ENCODE measurements at regions not wholly inside any gene's neighbourhood (a gene's known extent, or its start where the extent isn't known, plus 50 kb on each side); places are given as distances from the start of the nearest gene placed in this dataset.

DNA sequence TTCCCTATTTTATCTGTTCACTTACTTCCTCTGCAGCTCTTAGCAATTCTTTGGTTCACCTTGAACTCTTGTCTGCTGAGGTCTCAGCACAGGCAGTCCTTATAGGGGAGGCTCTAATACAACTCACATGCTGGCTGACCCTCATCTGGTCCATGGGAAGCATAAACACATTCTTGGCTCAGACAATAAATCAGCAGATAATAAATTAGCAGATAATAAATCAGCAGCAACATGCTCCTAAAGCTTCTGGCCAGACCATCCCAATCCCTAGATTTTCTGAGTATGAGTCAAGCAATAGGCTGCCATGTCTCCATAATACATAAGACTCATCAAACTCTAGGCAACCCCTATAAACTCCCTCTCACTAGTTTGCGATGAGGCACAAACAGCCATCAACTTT lies 208.6 kb upstream of the STEAP4 start:
- no peaks in the 10 kb centered on the region for H3K9me3 ChIP-seq (ENCODE audit: control insufficient read depth, insufficient read depth, low read depth, low read length)
- H3K36me3 ChIP-seq (ENCODE audit: control insufficient read depth, insufficient read depth, low read length) = no peaks in the 10 kb centered on the region
- H3K4me3 ChIP-seq (ENCODE audit: low read depth, low read length) = no peak overlapping the region
- H3K27me3 ChIP-seq (ENCODE audit: control insufficient read depth, insufficient read depth, low read length) = no peaks in the 10 kb centered on the region
- no peak overlapping the region for H3K9ac ChIP-seq (ENCODE audit: low read length)
- H3K27ac ChIP-seq (ENCODE audit: low read depth, low read length) = no peak overlapping the region
- H3K4me1 ChIP-seq (ENCODE audit: control insufficient read depth, insufficient read depth, low read length) = no peaks in the 10 kb centered on the region

DNA sequence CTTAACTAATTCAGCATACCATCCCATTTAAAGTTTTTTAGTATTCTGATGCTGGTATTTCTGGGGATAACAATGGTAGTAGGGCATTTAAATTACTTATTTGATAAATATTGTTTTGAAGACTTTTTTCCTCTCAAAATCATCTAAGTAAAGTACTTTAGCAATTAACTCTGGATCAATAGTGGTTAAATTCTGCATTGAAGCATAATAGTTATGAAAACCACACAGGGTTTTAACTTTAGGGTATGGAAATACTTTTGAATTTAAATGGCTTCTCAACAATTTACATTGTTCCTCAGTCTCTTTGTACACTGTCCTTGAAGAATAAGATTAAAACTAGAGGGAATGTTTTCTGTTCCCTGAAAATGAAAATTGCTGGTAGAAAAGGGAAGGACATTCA lies 202.6 kb upstream of the STEAP4 start:
- Histone ChIP-seq H3K9me3 (ENCODE audit: control insufficient read depth, insufficient read depth, low read depth, low read length) (no peaks in the 10 kb centered on the region), H3K4me3 (ENCODE audit: low read depth, low read length) (no peak overlapping the region), H3K27me3 (ENCODE audit: control insufficient read depth, insufficient read depth, low read length) (no peaks in the 10 kb centered on the region), H3K36me3 (ENCODE audit: control insufficient read depth, insufficient read depth, low read length) (no peaks in the 10 kb centered on the region), H3K9ac (ENCODE audit: low read length) (no peak overlapping the region), H3K4me1 (ENCODE audit: control insufficient read depth, insufficient read depth, low read length) (no peaks in the 10 kb centered on the region), H3K27ac (ENCODE audit: low read depth, low read length) (no peak overlapping the region)

DNA sequence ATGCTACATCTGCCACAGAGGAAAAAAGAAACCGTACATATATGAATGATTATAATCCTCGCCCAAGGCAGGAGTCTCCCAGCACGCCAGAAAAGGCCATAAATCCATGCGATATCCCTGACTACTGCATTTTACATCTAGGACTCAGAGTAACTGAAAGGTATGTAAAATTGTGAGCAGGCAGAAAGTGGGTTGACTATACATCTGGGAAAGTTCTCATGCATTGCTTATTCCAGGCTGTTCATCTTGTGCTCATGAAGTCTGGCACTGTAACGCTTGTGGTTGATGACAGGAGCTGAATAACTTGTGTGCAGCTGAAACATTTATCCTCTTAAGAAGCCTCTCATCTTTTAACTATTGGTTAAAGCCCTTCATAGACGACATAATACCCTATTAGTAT lies 193.4 kb upstream of the STEAP4 start:
- Histone ChIP-seq H3K27me3 (ENCODE audit: control insufficient read depth, insufficient read depth, low read length) (no peaks in the 10 kb centered on the region), H3K9me3 (ENCODE audit: control insufficient read depth, insufficient read depth, low read depth, low read length) (no peaks in the 10 kb centered on the region), H3K27ac (ENCODE audit: low read depth, low read length) (no peak overlapping the region), H3K4me1 (ENCODE audit: control insufficient read depth, insufficient read depth, low read length) (peaks cover 4% of the 10 kb centered on the region; the same call in 1 of the 2 replicates), H3K9ac (ENCODE audit: low read length) (no peak overlapping the region), H3K4me3 (ENCODE audit: low read depth, low read length) (no peak overlapping the region), H3K36me3 (ENCODE audit: control insufficient read depth, insufficient read depth, low read length) (no peaks in the 10 kb centered on the region)

DNA sequence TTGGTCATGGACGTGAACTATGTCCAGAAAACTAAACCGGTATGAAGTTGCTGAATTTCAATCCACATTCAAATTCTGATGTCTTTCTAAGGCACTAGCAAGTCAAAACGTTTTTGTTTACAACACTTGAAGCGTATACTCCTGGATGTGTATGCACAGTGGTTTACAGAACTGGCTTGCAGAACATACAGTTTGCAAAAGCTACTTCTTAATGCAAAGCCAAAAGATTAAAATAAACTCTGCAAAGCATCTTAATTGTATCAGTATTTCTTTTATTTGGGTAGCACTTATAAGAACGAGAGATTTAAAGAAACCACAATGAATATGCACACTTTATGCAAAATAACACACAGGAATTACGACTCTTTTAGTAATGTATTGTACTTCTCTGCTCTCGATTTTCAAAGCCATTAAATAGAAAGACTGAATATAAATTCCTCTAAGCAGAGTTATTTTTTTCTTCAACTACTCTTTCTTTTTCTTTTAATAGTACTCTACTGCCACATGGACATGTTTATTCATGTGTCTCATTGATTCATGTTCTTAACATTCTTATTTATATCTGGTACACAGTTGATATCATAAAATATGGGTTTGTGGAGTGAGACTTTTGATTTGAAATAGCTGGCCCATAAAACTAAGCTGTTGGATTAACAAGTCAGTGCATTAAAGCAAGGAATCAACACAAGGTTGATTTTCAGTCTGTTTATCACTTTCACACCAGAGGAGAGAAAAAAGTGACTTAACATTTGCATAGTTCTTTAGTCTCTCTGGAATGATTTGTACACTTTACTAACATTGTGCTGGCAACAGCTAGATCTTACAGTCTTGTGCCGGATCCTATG lies 189.4 kb upstream of the STEAP4 start:
- Histone ChIP-seq H3K27me3 (ENCODE audit: control insufficient read depth, insufficient read depth, low read length) (no peaks in the 10 kb centered on the region), H3K9ac (ENCODE audit: low read length) (no peak overlapping the region), H3K9me3 (ENCODE audit: control insufficient read depth, insufficient read depth, low read depth, low read length) (no peaks in the 10 kb centered on the region), H3K27ac (ENCODE audit: low read depth, low read length) (no peak overlapping the region), H3K4me1 (ENCODE audit: control insufficient read depth, insufficient read depth, low read length) (peaks cover 4% of the 10 kb centered on the region; the same call in 1 of the 2 replicates), H3K4me3 (ENCODE audit: low read depth, low read length) (no peak overlapping the region), H3K36me3 (ENCODE audit: control insufficient read depth, insufficient read depth, low read length) (no peaks in the 10 kb centered on the region)

DNA sequence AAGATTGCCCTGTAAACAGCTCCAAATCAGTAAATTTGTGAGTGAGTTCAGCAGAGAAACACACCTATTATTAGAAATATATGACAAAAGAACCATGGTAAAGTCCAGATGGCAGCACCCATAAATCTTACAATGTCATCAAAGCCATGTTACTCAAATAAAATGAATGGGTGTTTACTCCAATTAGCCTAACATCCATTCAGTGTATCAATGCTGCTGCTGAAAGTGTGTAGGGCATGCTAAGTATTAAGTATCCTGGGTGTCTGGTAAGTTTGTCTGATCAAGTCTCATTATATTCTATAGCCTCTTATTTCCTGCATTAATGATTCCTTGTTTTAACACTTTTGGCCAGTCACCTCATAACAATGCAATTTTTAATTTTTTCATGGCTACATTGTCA lies 185.5 kb upstream of the STEAP4 start:
- no peaks in the 10 kb centered on the region for H3K36me3 ChIP-seq (ENCODE audit: control insufficient read depth, insufficient read depth, low read length)

DNA sequence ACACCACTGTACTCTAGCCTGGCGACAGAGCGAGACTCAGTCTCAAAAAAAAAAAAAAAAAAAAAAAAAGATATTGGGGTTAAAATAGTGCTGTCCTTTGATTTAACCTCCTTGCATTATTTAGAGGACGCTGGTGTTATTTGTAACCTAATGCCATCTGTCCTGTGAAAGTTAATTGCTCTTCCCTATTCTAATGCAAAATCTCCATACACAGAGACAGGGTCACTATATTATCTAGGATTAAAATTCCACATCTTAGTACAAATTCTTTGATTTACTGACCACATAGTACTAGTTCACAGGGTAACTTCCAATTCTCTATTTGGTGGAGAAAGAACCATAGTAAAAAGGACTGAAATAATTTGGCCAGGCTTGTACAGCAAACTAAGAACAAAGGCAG lies 184.2 kb upstream of the STEAP4 start:
- Histone ChIP-seq H3K36me3 (ENCODE audit: control insufficient read depth, insufficient read depth, low read length) (no peaks in the 10 kb centered on the region), H3K4me3 (ENCODE audit: low read depth, low read length) (no peak overlapping the region), H3K27me3 (ENCODE audit: control insufficient read depth, insufficient read depth, low read length) (no peaks in the 10 kb centered on the region), H3K27ac (ENCODE audit: low read depth, low read length) (no peak overlapping the region), H3K4me1 (ENCODE audit: control insufficient read depth, insufficient read depth, low read length) (peaks cover 6% of the 10 kb centered on the region; the same call in 1 of the 2 replicates), H3K9ac (ENCODE audit: low read length) (no peak overlapping the region), H3K9me3 (ENCODE audit: control insufficient read depth, insufficient read depth, low read depth, low read length) (no peaks in the 10 kb centered on the region)

More for the DNA sequence above, 185.5 kb upstream of the STEAP4 start:
- H3K9me3 ChIP-seq (ENCODE audit: control insufficient read depth, insufficient read depth, low read depth, low read length) = no peaks in the 10 kb centered on the region
- peaks cover 7% of the 10 kb centered on the region; the same call in 1 of the 2 replicates for H3K4me1 ChIP-seq (ENCODE audit: control insufficient read depth, insufficient read depth, low read length)
- H3K27me3 ChIP-seq (ENCODE audit: control insufficient read depth, insufficient read depth, low read length) = no peaks in the 10 kb centered on the region
- no peak overlapping the region for H3K4me3 ChIP-seq (ENCODE audit: low read depth, low read length)
- no peak overlapping the region for H3K27ac ChIP-seq (ENCODE audit: low read depth, low read length)
- no peak overlapping the region for H3K9ac ChIP-seq (ENCODE audit: low read length)

DNA sequence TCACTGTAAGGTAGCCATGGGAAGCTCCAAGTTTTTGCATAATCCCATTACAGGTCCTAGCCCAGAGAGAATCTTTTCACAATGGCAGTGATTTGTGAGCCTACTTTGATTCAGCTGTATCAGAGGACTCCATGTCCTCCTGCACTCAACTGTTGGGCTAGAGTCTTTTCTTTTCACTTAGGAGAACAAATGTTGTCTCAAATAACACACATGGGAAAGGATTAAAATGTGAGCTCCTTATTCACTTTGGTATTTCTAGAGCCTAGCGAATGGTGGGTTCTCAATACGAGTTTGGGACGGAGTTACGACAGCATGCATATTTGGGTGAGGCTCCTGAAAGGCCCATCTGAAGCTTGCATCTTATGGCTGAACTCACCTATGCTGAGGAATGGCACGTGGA lies 183.5 kb upstream of the STEAP4 start:
- no peaks in the 10 kb centered on the region for H3K36me3 ChIP-seq (ENCODE audit: control insufficient read depth, insufficient read depth, low read length)
- H3K4me1 ChIP-seq (ENCODE audit: control insufficient read depth, insufficient read depth, low read length) = peaks cover 4% of the 10 kb centered on the region; the same call in 1 of the 2 replicates
- no peaks in the 10 kb centered on the region for H3K27me3 ChIP-seq (ENCODE audit: control insufficient read depth, insufficient read depth, low read length)
- no peaks in the 10 kb centered on the region for H3K9me3 ChIP-seq (ENCODE audit: control insufficient read depth, insufficient read depth, low read depth, low read length)
- no peak overlapping the region for H3K4me3 ChIP-seq (ENCODE audit: low read depth, low read length)
- no peak overlapping the region for H3K27ac ChIP-seq (ENCODE audit: low read depth, low read length)
- H3K9ac ChIP-seq (ENCODE audit: low read length) = no peak overlapping the region

DNA sequence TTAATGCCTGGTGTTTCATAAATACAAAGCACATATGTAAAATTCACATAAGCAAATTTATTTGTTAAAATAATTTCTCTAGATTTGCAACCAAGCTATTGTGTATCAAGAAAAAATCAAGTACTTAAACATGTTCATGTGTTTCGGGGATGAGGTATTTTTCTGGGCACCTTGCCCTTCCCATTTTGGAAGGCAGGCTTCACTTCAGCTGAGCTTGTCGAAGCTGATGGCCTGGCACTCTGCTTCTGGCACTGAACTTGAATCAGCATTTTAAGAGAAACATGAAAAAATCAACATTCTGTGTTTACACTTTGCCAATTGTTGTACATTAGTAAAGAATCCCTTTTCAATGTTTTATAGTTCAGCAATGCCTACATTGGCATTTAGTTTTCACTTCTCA lies 179.1 kb upstream of the STEAP4 start:
- no peak overlapping the region for H3K4me3 ChIP-seq (ENCODE audit: low read depth, low read length)

DNA sequence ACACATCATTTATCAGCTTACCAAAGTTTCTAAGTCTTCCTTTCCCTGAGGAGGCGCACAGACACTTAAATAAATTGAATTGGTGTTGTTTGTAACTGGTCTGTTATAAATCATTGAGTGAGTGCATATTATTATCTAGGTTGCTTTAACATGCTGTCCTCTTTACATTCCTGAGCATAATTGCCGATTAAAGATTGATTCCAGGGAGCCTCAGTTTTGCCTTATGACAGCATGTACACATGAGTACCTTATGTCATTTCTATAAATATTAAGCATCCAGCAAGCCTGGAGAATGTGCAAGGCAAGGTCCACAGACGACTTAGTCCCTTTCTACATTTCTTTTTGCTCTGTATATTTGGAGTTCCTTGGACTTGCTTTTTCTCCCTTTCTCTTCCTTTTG lies 177.9 kb upstream of the STEAP4 start:
- Histone ChIP-seq H3K27me3 (ENCODE audit: control insufficient read depth, insufficient read depth, low read length) (no peaks in the 10 kb centered on the region), H3K4me3 (ENCODE audit: low read depth, low read length) (no peak overlapping the region), H3K4me1 (ENCODE audit: control insufficient read depth, insufficient read depth, low read length) (no peaks in the 10 kb centered on the region), H3K9ac (ENCODE audit: low read length) (no peak overlapping the region), H3K27ac (ENCODE audit: low read depth, low read length) (no peak overlapping the region), H3K9me3 (ENCODE audit: control insufficient read depth, insufficient read depth, low read depth, low read length) (no peaks in the 10 kb centered on the region), H3K36me3 (ENCODE audit: control insufficient read depth, insufficient read depth, low read length) (no peaks in the 10 kb centered on the region)

More for the DNA sequence above, 179.1 kb upstream of the STEAP4 start:
- Histone ChIP-seq H3K9ac (ENCODE audit: low read length) (no peak overlapping the region), H3K9me3 (ENCODE audit: control insufficient read depth, insufficient read depth, low read depth, low read length) (no peaks in the 10 kb centered on the region), H3K27me3 (ENCODE audit: control insufficient read depth, insufficient read depth, low read length) (no peaks in the 10 kb centered on the region), H3K4me1 (ENCODE audit: control insufficient read depth, insufficient read depth, low read length) (peaks cover 2% of the 10 kb centered on the region; the same call in 1 of the 2 replicates), H3K27ac (ENCODE audit: low read depth, low read length) (no peak overlapping the region), H3K36me3 (ENCODE audit: control insufficient read depth, insufficient read depth, low read length) (no peaks in the 10 kb centered on the region)

DNA sequence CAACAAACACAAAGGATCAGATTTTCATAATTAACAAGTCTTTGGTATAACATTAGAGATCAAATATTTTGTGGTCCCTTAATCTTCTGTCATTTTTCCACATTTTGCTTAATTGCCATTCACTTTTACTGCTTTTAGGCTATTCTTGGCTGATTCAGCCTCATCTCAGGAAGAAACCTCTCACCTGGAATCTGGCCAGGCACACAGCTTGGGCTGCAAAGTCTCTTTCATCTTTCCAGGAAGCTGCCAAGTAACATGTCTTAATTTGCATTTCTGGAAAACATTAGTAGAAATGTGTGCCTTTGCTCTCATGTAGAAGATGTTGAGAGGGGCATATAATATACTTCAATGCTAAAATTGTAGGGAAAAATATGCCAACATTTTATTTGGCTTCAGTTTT lies 174.2 kb upstream of the STEAP4 start:
- Histone ChIP-seq H3K27ac (ENCODE audit: low read depth, low read length) (no peak overlapping the region), H3K9ac (ENCODE audit: low read length) (no peak overlapping the region), H3K4me1 (ENCODE audit: control insufficient read depth, insufficient read depth, low read length) (no peaks in the 10 kb centered on the region), H3K9me3 (ENCODE audit: control insufficient read depth, insufficient read depth, low read depth, low read length) (no peaks in the 10 kb centered on the region), H3K36me3 (ENCODE audit: control insufficient read depth, insufficient read depth, low read length) (no peaks in the 10 kb centered on the region), H3K4me3 (ENCODE audit: low read depth, low read length) (no peak overlapping the region), H3K27me3 (ENCODE audit: control insufficient read depth, insufficient read depth, low read length) (no peaks in the 10 kb centered on the region)

DNA sequence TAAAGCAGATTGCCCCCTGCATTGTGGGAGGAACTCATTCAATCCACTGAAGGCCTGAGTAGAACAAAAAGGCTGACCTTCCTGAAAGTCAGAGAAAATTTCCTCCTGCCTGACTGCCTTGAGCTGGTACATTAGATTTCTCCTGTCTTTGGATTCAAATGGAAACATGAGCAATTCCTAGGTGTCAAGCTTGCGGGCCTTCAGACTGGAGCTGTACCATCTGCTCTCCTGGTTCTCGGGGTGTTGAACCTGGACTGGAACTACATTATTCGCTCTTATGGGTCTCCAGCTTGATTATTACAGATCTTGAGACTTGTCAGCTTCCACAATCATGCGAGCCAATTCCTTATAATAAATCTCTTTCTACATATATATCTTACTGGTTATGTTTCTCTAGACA lies 173.6 kb upstream of the STEAP4 start:
- Histone ChIP-seq H3K9ac (ENCODE audit: low read length) (no peak overlapping the region), H3K9me3 (ENCODE audit: control insufficient read depth, insufficient read depth, low read depth, low read length) (no peaks in the 10 kb centered on the region), H3K4me1 (ENCODE audit: control insufficient read depth, insufficient read depth, low read length) (no peaks in the 10 kb centered on the region), H3K27ac (ENCODE audit: low read depth, low read length) (no peak overlapping the region), H3K4me3 (ENCODE audit: low read depth, low read length) (no peak overlapping the region), H3K27me3 (ENCODE audit: control insufficient read depth, insufficient read depth, low read length) (no peaks in the 10 kb centered on the region), H3K36me3 (ENCODE audit: control insufficient read depth, insufficient read depth, low read length) (no peaks in the 10 kb centered on the region)
